PFSK-1 (cell line): ENCODE measurements at regions not wholly inside any gene's neighbourhood (a gene's known extent, or its start where the extent isn't known, plus 50 kb on each side); places are given as distances from the start of the nearest gene placed in this dataset.

Source experiments
- FOXP2 ChIP-seq: optimal IDR thresholded peaks from 2 replicates; pipeline ENCODE3; 2011; ENCODE audit warnings: borderline replicate concordance, control low read depth, inconsistent platforms; ENCODE audit not compliant: insufficient read depth; ENCODE audit errors: extremely low read length, extremely low read depth
- POLR2AphosphoS5 ChIP-seq: IDR thresholded peaks from 2 replicates; pipeline ENCODE4 v1.6.1; 2012; ENCODE audit warnings: low read depth, mild to moderate bottlenecking, control low read depth, low read length, moderate library complexity
- SIN3A ChIP-seq: IDR thresholded peaks from 2 replicates; pipeline ENCODE4 v1.6.1; 2012; ENCODE audit warnings: mild to moderate bottlenecking, low read length, moderate library complexity, borderline replicate concordance; ENCODE audit not compliant: insufficient read depth
- TAF1 ChIP-seq: IDR thresholded peaks from 2 replicates; pipeline ENCODE4 v1.6.1; 2012; ENCODE audit warnings: low read length, control low read depth, borderline replicate concordance; ENCODE audit not compliant: insufficient read depth
- TF ChIP-seq, protein P1 (sequence below), 2 experiments: IDR thresholded peaks; 2 replicates each; pipeline versions ENCODE4 v1.6.1 to v1.8.0; 2011 to 2012; ENCODE audit warnings: low read depth in 2 of 2, low read length in 2 of 2, control low read depth in 1 of 2, inconsistent platforms in 1 of 2, mild to moderate bottlenecking in 1 of 2, moderate library complexity in 1 of 2; ENCODE audit not compliant: insufficient read depth in 1 of 2

DNA sequence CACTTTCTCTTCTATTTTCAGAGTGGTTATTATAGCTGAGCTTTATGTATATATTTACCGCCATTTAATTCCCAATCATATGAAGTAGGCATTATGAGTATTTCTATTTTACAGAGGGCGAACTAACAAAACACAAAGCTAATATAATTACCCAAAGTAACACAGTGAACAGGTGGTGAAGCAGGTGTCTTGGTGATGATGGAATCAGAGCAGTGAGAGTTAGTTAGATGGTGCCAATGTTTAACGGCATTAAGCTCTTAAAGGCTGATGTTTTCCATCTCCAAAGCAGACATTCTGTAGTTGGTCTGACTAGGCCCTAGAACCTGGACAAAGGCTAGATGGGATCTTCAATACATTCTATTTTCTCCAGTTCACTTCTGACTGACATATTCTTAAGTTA, 551.1 kb upstream of the SYNCRIP start:
- no peak for TF ChIP-seq TAF1
- TF ChIP-seq, protein P1, sequence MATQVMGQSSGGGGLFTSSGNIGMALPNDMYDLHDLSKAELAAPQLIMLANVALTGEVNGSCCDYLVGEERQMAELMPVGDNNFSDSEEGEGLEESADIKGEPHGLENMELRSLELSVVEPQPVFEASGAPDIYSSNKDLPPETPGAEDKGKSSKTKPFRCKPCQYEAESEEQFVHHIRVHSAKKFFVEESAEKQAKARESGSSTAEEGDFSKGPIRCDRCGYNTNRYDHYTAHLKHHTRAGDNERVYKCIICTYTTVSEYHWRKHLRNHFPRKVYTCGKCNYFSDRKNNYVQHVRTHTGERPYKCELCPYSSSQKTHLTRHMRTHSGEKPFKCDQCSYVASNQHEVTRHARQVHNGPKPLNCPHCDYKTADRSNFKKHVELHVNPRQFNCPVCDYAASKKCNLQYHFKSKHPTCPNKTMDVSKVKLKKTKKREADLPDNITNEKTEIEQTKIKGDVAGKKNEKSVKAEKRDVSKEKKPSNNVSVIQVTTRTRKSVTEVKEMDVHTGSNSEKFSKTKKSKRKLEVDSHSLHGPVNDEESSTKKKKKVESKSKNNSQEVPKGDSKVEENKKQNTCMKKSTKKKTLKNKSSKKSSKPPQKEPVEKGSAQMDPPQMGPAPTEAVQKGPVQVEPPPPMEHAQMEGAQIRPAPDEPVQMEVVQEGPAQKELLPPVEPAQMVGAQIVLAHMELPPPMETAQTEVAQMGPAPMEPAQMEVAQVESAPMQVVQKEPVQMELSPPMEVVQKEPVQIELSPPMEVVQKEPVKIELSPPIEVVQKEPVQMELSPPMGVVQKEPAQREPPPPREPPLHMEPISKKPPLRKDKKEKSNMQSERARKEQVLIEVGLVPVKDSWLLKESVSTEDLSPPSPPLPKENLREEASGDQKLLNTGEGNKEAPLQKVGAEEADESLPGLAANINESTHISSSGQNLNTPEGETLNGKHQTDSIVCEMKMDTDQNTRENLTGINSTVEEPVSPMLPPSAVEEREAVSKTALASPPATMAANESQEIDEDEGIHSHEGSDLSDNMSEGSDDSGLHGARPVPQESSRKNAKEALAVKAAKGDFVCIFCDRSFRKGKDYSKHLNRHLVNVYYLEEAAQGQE (IDR thresholded peaks at IDR 0.05; ENCODE audit: insufficient read depth in 1 of 2, low read depth in 2 of 2, low read length in 2 of 2) = no peak
- TF ChIP-seq POLR2AphosphoS5 = no peak
- TF ChIP-seq SIN3A = no peak
- no peak for TF ChIP-seq FOXP2

DNA sequence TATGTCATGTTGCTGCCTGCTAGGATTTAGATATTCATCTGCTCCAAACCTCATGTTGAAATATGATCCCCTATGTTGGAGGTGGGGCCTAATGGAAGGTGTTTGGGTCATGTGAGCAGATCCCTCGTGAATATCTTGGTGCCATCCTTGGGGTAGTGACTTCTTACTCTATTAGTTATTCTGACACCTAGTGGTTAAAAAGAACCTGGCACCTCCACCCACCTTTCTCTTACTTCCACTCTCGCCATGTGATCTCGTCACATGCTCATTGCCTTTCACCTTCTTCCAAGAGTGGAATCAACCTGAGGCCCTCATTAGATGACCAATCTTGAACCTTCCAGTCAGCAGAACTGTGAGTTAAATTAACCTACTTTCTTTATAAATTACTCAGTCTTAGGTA, 549.4 kb upstream of the SYNCRIP start:
- TF ChIP-seq POLR2AphosphoS5 (no peak), SIN3A (no peak), TAF1 (no peak)

DNA sequence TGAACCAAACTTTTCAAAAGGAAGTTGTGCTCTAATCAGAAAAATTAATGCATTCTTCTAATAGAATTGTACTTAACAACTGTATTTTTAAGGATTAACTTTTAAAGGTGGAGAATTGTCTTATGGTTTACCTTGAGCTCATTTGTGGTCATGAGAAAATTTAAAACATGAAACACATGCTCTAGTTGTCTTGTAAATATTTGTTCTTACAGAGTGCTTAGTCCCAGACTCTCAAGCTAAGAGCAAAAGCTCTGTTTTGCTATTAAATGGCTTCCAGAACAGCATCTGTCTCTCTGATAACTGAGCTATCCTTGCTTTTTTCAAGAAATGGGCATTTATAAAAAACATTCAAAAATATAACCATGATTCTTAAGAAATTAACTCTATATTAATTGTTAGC, 512.2 kb upstream of the SYNCRIP start:
- no peak for TF ChIP-seq POLR2AphosphoS5
- TF ChIP-seq FOXP2 = no peak
- TF ChIP-seq, protein P1 (IDR thresholded peaks at IDR 0.05; ENCODE audit: insufficient read depth in 1 of 2, low read depth in 2 of 2, low read length in 2 of 2) = no peak
- no peak for TF ChIP-seq SIN3A
- no peak for TF ChIP-seq TAF1

DNA sequence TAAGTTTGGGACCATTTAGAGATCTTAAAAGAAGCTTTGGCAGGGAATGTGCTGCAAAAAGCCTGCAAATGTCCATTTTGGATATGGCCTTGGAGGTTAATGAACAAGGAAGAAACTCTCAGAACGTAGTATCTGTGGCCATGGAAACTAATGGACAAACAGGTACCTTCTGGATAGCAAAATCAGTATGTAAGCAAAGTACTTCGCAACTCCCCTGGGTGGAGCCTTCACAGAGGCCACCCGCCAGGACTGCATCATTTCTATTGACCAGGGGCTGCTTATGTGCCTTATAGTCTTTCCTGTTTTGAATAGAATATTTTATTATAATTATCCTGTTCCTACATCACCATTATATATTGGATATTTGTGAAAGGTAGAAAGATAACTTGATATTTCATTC, 510.8 kb upstream of the SYNCRIP start:
- TF ChIP-seq SIN3A (no peak), POLR2AphosphoS5 (no peak), FOXP2 (no peak), TAF1 (no peak)
- TF ChIP-seq, protein P1 (IDR thresholded peaks at IDR 0.05; ENCODE audit: insufficient read depth in 1 of 2, low read depth in 2 of 2, low read length in 2 of 2) = no peak

DNA sequence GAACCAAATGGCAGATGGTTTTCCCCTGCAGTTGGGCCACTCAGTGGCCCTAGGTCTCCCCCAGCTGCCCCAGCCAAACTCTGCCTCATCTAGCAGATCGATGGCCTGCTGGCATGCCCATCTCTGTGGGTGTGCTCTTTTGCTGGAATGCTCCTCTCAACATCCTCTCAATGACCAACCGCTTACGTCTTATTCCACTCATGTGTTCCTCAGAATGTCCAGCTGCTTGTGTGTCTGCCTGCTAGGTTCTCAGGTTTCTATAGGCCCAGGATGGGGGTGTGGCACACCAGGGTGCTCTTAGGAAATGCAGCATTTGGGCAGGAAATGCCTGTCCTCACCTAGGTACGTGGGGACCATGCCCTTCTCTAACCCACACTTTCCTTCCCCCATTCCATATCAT, 509.9 kb upstream of the SYNCRIP start:
- TF ChIP-seq, protein P1 (IDR thresholded peaks at IDR 0.05; ENCODE audit: insufficient read depth in 1 of 2, low read depth in 2 of 2, low read length in 2 of 2) = no peak
- TF ChIP-seq TAF1 (no peak), FOXP2 (no peak), POLR2AphosphoS5 (no peak), SIN3A (no peak)
